Glomerular visceral epithelial cell (primary cell): ENCODE measurements at regions not wholly inside any gene's neighbourhood (a gene's known extent, or its start where the extent isn't known, plus 50 kb on each side); places are given as distances from the start of the nearest gene placed in this dataset.

ENCODE experiments used
- DNase-seq: peaks from one replicate; pipeline ENCODE4 v3.0.0-alpha.2; 2016; ENCODE audit errors: extremely low spot score

GRCh38 chr9:129506041-129506440 lies 114.9 kb downstream of the C9orf50 start:
- DNase-seq, result no peak

- no peak for DNase-seq
Measured at GRCh38 chr9:129505270-129505902, 115.5 kb downstream of the C9orf50 start.

- DNase-seq, result no peak
Measured at GRCh38 chr9:129504404-129504803, 116.5 kb downstream of the C9orf50 start.

- DNase-seq, result no peak
Measured at GRCh38 chr9:129501771-129502319, 119.1 kb downstream of the C9orf50 start.

- DNase-seq, result no peak
Measured at GRCh38 chr9:129500863-129501770, 119.8 kb downstream of the C9orf50 start.

GRCh38 chr9:129500161-129500862 lies 120.6 kb downstream of the C9orf50 start:
- peak; percentile 50 for DNase-seq

GRCh38 chr9:129498451-129499384 lies 122.2 kb downstream of the C9orf50 start:
- DNase-seq, result no peak

- DNase-seq, result no peak
Measured at GRCh38 chr9:129497813-129498450, 123.0 kb downstream of the C9orf50 start.

GRCh38 chr9:129497005-129497812 lies 123.7 kb downstream of the C9orf50 start:
- DNase-seq, result no peak

- peak; percentile 96 for DNase-seq
Measured at GRCh38 chr9:129496473-129497004, 124.4 kb downstream of the C9orf50 start.

GRCh38 chr9:129495620-129496472 lies 125.1 kb downstream of the C9orf50 start:
- peak; percentile 93 for DNase-seq

- DNase-seq, result no peak
Measured at GRCh38 chr9:129494113-129494789, 126.7 kb downstream of the C9orf50 start.

GRCh38 chr9:129493706-129494047 lies 127.2 kb downstream of the C9orf50 start:
- no peak for DNase-seq

- DNase-seq, result no peak
Measured at GRCh38 chr9:129493002-129493705, 127.7 kb downstream of the C9orf50 start.

GRCh38 chr9:129491487-129491855 lies 129.4 kb downstream of the C9orf50 start:
- DNase-seq, result no peak

GRCh38 chr9:129490583-129491486 lies 130.1 kb downstream of the C9orf50 start:
- no peak for DNase-seq
